ENCODE measurements at regions not wholly inside any gene's neighbourhood (a gene's known extent, or its start where the extent isn't known, plus 50 kb on each side); places are given as distances from the start of the nearest gene placed in this dataset.

DNA sequence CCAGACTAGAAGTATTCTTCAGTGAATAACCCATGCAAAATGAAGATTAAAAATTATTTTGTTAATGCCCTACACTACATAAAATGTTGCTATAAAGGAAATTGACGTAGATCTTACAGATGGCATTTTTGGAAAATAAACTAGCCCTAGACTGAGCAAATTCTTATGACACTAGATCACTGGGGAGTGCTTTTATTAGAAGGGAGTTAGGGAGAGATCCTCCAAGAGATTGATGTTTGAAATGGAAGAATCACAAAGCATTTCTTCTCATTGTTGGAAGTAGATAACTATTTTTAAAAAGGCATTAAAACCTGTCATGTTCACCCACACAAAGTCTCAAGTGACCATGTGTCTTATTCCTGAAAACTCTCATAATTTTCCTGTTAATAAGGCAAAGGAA lies 351.1 kb upstream of the TLE4 start:
- TF ChIP-seq, protein P1, sequence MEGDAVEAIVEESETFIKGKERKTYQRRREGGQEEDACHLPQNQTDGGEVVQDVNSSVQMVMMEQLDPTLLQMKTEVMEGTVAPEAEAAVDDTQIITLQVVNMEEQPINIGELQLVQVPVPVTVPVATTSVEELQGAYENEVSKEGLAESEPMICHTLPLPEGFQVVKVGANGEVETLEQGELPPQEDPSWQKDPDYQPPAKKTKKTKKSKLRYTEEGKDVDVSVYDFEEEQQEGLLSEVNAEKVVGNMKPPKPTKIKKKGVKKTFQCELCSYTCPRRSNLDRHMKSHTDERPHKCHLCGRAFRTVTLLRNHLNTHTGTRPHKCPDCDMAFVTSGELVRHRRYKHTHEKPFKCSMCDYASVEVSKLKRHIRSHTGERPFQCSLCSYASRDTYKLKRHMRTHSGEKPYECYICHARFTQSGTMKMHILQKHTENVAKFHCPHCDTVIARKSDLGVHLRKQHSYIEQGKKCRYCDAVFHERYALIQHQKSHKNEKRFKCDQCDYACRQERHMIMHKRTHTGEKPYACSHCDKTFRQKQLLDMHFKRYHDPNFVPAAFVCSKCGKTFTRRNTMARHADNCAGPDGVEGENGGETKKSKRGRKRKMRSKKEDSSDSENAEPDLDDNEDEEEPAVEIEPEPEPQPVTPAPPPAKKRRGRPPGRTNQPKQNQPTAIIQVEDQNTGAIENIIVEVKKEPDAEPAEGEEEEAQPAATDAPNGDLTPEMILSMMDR (IDR thresholded peaks at IDR 0.05; ENCODE audit: low read depth, low read length, missing control alignments) = no peak
- no peak overlapping the region for H3K4me3 ChIP-seq (ENCODE audit: low read depth, low read length)
- H3K36me3 ChIP-seq (replicated peaks) = no peaks in the 10 kb centered on the region
- in situ Hi-C loops (cut with HindIII; ENCODE audit: low pct_ligation_motif_present, low sequenced_read_pairs) = no loop called here
- no peaks in the 10 kb centered on the region for H3K27me3 ChIP-seq (replicated peaks)
- no peak for DNase-seq
- H3K27ac ChIP-seq = peak overlapping the region; percentile 78

DNA sequence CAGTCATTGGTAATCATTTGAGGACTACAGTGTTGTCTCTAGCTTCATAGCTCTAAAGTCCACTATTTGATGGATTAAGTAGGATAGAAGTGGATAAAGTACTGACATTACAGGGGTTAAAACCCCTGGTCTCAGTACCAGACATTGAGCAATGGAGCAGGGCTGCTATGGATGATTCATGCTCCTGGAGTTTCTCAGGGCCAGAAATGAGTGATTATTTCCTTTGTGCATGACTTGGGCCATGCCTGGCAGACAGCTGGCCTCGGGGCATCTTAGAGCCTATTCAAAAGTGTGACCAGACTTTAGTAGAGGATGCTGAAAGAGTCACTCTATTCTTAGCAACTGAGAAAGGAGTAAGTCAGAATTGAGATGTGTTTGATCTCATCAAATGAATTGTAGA lies 350.7 kb upstream of the TLE4 start:
- peak; percentile 87 for DNase-seq
- TF ChIP-seq, protein P1 (IDR thresholded peaks at IDR 0.05; ENCODE audit: low read depth, low read length, missing control alignments) = no peak
- in situ Hi-C loops (cut with HindIII; ENCODE audit: low pct_ligation_motif_present, low sequenced_read_pairs) = no loop called here
- H3K4me3 ChIP-seq (ENCODE audit: low read depth, low read length) = no peak overlapping the region
- H3K27ac ChIP-seq = peak overlapping the region; percentile 78
- H3K27me3 ChIP-seq (replicated peaks) = no peaks in the 10 kb centered on the region
- no peaks in the 10 kb centered on the region for H3K36me3 ChIP-seq (replicated peaks)

DNA sequence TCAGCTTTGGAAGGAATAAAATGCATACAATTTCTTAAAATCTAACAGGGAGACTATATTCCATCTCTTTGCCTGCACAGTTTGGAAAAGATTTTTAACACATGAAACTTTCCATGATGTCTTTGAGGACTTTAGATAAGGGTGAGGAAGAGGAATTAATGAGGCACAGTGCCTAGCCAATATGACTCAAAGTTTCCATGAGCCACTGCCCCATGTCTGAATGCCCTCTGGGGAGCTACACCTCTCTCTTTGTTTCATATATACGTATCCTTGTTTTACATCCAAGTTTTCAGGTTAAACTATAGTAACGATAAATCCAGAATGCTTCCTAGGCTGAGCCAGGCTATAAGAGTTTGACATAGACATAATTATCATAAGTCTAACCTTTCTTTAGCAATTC lies 349.3 kb upstream of the TLE4 start:
- H3K4me3 ChIP-seq (ENCODE audit: low read depth, low read length) = no peak overlapping the region
- no peaks in the 10 kb centered on the region for H3K27me3 ChIP-seq (replicated peaks)
- in situ Hi-C loops (cut with HindIII; ENCODE audit: low pct_ligation_motif_present, low sequenced_read_pairs) = no loop called here
- TF ChIP-seq, protein P1 (IDR thresholded peaks at IDR 0.05; ENCODE audit: low read depth, low read length, missing control alignments) = no peak
- H3K27ac ChIP-seq = no peak overlapping the region
- no peaks in the 10 kb centered on the region for H3K36me3 ChIP-seq (replicated peaks)
- no peak for DNase-seq

DNA sequence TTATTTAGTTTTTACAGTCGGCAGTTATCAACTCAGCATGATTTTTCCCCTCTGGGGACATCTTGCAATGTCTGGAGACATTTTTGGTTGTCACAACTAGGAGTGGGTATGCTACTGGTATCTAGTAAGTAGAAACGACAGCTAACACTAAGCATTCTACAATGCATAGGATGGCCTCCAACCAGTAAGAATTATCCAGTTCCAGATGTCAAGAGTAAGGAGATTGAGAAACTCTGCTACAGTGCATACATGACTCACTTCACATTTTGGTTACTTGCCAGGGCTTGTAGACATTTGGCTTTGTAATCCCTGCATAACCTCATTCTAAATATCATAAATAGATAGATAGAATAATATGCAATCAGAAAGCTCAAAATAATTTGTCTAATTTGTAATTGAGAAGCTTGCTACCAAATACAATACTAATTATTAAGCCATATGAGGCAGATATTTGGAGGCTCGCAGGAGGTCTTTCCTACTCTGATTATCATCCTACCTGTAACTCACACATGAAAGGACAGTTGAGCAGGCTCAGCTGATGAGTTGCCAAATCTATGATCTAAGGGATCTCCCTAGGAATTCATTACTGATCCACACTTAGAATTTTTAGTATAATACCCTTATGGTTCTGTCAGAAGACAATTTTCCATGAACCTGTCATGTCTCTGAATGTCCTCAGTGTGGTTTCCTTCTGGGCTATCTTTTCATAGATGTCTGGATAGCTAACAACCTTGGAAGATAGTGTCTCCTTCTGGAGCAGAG lies 346.9 kb upstream of the TLE4 start:
- Histone ChIP-seq H3K4me3 (ENCODE audit: low read depth, low read length) (no peak overlapping the region), H3K27me3 (replicated peaks) (no peaks in the 10 kb centered on the region), H3K27ac (no peak overlapping the region), H3K36me3 (replicated peaks) (no peaks in the 10 kb centered on the region)
- in situ Hi-C loops (cut with HindIII; ENCODE audit: low pct_ligation_motif_present, low sequenced_read_pairs) = no loop called here
- peak; percentile 89 for DNase-seq
- TF ChIP-seq, protein P1 (IDR thresholded peaks at IDR 0.05; ENCODE audit: low read depth, low read length, missing control alignments) = no peak

DNA sequence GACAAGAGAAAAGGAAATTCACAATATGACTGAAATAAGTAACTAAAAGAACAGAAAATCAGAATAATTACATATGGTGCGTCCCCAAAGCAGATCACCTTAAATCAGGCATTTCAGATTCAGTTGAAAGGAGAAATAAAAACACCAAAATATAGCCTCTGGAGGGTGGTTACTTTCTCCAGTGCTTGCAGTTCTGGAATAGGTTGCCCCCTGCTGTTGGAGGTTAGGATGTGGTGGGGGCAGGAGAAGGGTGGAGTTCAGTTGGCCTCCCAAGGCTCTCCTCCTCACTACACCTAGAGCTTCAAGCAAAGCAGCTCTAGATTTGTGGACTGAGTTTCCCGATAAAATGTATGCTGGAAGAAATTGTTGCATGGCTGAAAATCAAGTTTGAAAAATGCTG lies 338.2 kb upstream of the TLE4 start:
- no peaks in the 10 kb centered on the region for H3K36me3 ChIP-seq (replicated peaks)
- in situ Hi-C loops (cut with HindIII; ENCODE audit: low pct_ligation_motif_present, low sequenced_read_pairs) = no loop called here
- no peak overlapping the region for H3K27ac ChIP-seq
- H3K4me3 ChIP-seq (ENCODE audit: low read depth, low read length) = no peak overlapping the region
- peak; percentile 22 for DNase-seq
- no peaks in the 10 kb centered on the region for H3K27me3 ChIP-seq (replicated peaks)
- TF ChIP-seq, protein P1 (IDR thresholded peaks at IDR 0.05; ENCODE audit: low read depth, low read length, missing control alignments) = peak; percentile 76

DNA sequence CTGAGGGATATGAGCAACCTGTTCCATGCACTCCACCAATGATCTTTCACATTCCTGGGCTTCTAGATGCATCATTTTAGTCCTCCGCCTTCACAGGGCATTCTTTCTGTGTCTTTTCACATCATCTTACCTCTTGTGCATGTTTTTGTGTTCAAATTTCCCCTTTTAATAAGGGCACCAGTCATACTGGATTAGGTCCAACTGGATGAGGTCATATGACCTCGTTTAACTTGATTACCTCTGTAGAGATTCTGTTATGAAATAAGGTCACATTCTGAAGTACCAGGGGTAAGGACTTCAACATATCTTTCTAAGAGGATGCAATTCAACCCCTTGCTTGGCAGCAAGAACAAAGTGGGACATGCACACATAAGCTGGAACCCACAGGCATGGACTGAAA lies 335.3 kb upstream of the TLE4 start:
- TF ChIP-seq, protein P1 (IDR thresholded peaks at IDR 0.05; ENCODE audit: low read depth, low read length, missing control alignments) = no peak

More for the DNA sequence above, 335.3 kb upstream of the TLE4 start:
- H3K27ac ChIP-seq = no peak overlapping the region
- no peak for DNase-seq
- no peaks in the 10 kb centered on the region for H3K36me3 ChIP-seq (replicated peaks)
- no peaks in the 10 kb centered on the region for H3K27me3 ChIP-seq (replicated peaks)
- in situ Hi-C loops (cut with HindIII; ENCODE audit: low pct_ligation_motif_present, low sequenced_read_pairs) = no loop called here
- H3K4me3 ChIP-seq (ENCODE audit: low read depth, low read length) = no peak overlapping the region
